Osteocyte (in vitro differentiated cells): ENCODE measurements at regions not wholly inside any gene's neighbourhood (a gene's known extent, or its start where the extent isn't known, plus 50 kb on each side); places are given as distances from the start of the nearest gene placed in this dataset.

ENCODE experiments used
- DNase-seq: peaks from one replicate; pipeline ENCODE4 v3.0.0; 2021; ENCODE audit warnings: mixed read lengths; ENCODE audit not compliant: unreplicated experiment; ENCODE audit errors: extremely low spot score
- H3K27ac Mint-ChIP-seq: one replicate; pipeline ENCODE4 v1.8.0; 2021; ENCODE audit warnings: mild to moderate bottlenecking, mixed read lengths; ENCODE audit not compliant: unreplicated experiment
- H3K27me3 Mint-ChIP-seq: one replicate; pipeline ENCODE4 v1.8.0; 2021; ENCODE audit warnings: mixed read lengths; ENCODE audit not compliant: unreplicated experiment
- H3K36me3 Mint-ChIP-seq: one replicate; pipeline ENCODE4 v1.8.0; 2021; ENCODE audit warnings: mixed read lengths; ENCODE audit not compliant: unreplicated experiment
- H3K4me1 Mint-ChIP-seq: one replicate; pipeline ENCODE4 v1.8.0; 2021; ENCODE audit warnings: mixed read lengths; ENCODE audit not compliant: unreplicated experiment
- H3K4me3 Mint-ChIP-seq: one replicate; pipeline ENCODE4 v1.8.0; 2021; ENCODE audit warnings: mild to moderate bottlenecking, moderate library complexity, mixed read lengths; ENCODE audit not compliant: unreplicated experiment
- H3K9me3 Mint-ChIP-seq: one replicate; pipeline ENCODE4 v1.8.0; 2021; ENCODE audit warnings: mixed read lengths; ENCODE audit not compliant: unreplicated experiment
- TF ChIP-seq, protein P1 (sequence below): fragments of 200-600 bp; sonication (generic); IDR thresholded peaks from 2 replicates; pipeline ENCODE4 v1.5.0; 2021; ENCODE audit warnings: antibody characterized with exemption, mild to moderate bottlenecking, moderate library complexity

DNA sequence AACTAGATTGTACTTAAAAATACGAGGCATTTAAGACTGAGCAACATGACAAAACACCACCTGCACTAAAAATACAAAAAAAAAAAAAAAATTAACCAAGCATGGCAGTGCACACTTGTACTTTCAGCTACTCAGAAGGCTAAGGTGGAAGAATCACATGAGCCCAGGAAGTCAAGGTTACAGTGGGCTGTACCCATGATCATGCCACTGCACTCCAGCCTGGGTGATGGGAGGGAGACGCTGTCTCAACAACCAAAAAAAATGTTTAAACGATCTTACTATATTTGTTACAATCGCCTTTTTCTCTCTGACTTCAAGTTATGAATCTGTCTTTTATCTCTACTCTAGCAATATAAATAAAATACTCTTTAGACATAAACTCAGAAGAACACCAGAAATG is 1454.3 kb downstream of the MAT2B start:
- H3K4me1 Mint-ChIP-seq = no peaks in the 10 kb centered on the region
- no peaks in the 10 kb centered on the region for H3K27me3 Mint-ChIP-seq
- TF ChIP-seq, protein P1, sequence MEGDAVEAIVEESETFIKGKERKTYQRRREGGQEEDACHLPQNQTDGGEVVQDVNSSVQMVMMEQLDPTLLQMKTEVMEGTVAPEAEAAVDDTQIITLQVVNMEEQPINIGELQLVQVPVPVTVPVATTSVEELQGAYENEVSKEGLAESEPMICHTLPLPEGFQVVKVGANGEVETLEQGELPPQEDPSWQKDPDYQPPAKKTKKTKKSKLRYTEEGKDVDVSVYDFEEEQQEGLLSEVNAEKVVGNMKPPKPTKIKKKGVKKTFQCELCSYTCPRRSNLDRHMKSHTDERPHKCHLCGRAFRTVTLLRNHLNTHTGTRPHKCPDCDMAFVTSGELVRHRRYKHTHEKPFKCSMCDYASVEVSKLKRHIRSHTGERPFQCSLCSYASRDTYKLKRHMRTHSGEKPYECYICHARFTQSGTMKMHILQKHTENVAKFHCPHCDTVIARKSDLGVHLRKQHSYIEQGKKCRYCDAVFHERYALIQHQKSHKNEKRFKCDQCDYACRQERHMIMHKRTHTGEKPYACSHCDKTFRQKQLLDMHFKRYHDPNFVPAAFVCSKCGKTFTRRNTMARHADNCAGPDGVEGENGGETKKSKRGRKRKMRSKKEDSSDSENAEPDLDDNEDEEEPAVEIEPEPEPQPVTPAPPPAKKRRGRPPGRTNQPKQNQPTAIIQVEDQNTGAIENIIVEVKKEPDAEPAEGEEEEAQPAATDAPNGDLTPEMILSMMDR = no peak
- H3K9me3 Mint-ChIP-seq = peaks cover 4% of the 10 kb centered on the region
- no peak overlapping the region for H3K27ac Mint-ChIP-seq
- no peak overlapping the region for H3K4me3 Mint-ChIP-seq
- no peaks in the 10 kb centered on the region for H3K36me3 Mint-ChIP-seq
- no peak for DNase-seq

DNA sequence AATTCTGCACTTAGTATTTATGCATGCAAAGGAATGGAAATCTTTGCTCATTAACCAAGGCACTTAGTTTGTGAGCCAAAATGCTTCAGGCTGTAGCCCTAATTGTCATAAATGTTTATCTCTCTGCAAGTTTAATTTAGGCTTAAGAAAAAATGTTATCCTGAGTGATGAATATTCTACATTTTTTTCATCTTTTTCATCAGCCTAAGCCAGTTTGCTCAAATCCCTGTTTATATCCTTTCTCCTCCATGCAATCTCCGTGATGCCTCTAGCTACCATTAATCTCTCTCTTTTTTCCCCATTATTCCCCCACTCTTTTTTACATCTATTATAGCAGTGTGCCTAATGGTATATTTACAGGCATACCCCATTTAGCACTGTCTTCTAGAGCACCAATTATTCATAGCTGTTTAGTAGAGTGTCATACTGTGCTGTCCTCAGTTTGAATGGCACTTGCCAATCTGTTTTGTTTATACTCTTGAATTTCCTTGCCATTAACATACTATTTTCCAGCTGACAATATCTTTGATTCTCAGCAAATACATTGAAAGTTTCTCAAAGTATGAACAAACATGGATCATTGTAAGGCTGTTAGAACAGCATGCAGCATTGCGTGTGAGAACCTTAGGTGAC is 1457.0 kb downstream of the MAT2B start:
- TF ChIP-seq, protein P1 = no peak
- H3K4me3 Mint-ChIP-seq = no peak overlapping the region
- no peak overlapping the region for H3K27ac Mint-ChIP-seq
- H3K9me3 Mint-ChIP-seq = peaks cover 4% of the 10 kb centered on the region
- H3K27me3 Mint-ChIP-seq = no peaks in the 10 kb centered on the region
- DNase-seq = no peak
- H3K4me1 Mint-ChIP-seq = no peaks in the 10 kb centered on the region
- H3K36me3 Mint-ChIP-seq = no peaks in the 10 kb centered on the region

DNA sequence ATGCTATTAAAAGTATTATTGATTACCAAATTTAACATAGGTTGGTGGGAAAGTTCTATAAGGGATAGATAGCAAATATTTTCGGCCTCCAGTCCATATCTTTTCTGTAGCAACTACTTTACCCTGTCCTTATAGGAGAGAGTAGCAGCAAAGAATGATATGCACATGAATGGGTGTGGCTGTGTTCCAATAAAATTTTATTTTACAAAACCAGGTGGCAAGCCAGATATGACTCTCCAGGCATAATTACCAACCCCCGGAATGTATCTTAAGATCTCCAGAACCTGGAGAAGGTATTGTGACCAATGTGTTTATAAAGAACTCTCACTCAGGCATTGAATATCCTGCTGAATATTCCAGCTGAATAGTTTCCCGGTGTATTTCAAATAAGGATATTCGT is 1461.2 kb downstream of the MAT2B start:
- no peak overlapping the region for H3K27ac Mint-ChIP-seq

DNA sequence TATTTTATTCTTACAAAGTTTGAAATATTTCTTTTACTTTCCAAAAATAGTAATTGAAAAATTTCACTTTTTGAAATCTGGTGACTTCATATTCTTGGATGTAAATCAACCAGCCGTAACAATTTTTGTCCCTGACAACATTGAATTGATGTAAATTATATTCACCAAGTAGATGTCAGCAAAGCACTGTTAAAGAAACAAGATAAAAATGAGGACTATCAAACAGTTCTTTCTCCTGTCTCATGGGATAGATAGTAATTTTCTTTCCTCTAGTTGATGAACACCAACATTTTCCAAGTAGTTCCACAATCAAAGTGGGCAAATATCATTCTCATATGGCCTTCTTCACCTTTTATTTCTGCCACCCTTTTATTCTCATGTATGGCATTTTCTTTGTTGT is 1461.9 kb downstream of the MAT2B start:
- no peaks in the 10 kb centered on the region for H3K4me1 Mint-ChIP-seq
- H3K27me3 Mint-ChIP-seq = no peaks in the 10 kb centered on the region
- H3K9me3 Mint-ChIP-seq = peaks cover 3% of the 10 kb centered on the region

More for the DNA sequence above, 1461.2 kb downstream of the MAT2B start:
- Mint-ChIP-seq H3K27me3 (no peaks in the 10 kb centered on the region), H3K9me3 (peaks cover 4% of the 10 kb centered on the region), H3K4me1 (no peaks in the 10 kb centered on the region), H3K36me3 (no peaks in the 10 kb centered on the region), H3K4me3 (no peak overlapping the region)
- TF ChIP-seq, protein P1 = no peak
- DNase-seq = no peak

DNA sequence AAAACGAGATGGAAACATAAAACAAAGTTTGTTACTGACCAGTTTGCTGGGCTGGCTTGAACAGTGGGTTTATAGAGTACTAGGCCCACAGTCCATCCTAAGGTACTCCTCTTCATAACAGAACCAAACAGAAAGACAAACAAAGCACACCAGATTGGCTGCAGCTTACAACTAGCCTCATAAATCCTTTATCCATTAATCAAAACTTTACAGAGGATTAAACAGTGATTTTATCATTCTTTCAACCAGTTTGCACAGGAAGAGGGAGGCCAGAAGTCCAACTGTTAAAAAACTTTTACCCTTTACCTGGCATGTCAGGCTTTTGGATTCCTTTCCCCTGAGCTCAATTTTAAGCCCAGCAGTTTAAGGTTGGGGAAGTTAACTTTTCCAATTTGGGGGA is 1467.6 kb downstream of the MAT2B start:
- Mint-ChIP-seq H3K27ac (no peak overlapping the region), H3K4me3 (no peak overlapping the region), H3K9me3 (peaks cover 22% of the 10 kb centered on the region), H3K4me1 (no peaks in the 10 kb centered on the region), H3K36me3 (no peaks in the 10 kb centered on the region), H3K27me3 (no peaks in the 10 kb centered on the region)
- no peak for DNase-seq
- TF ChIP-seq, protein P1 = no peak

More for the DNA sequence above, 1461.9 kb downstream of the MAT2B start:
- no peak for DNase-seq
- TF ChIP-seq, protein P1 = no peak
- no peak overlapping the region for H3K4me3 Mint-ChIP-seq
- no peak overlapping the region for H3K27ac Mint-ChIP-seq
- no peaks in the 10 kb centered on the region for H3K36me3 Mint-ChIP-seq
